H1 (cell line): ENCODE measurements at regions not wholly inside any gene's neighbourhood (a gene's known extent, or its start where the extent isn't known, plus 50 kb on each side); places are given as distances from the start of the nearest gene placed in this dataset.

Source experiments
- BCL11A ChIP-seq, 2 experiments: IDR thresholded peaks; one replicate each; pipeline ENCODE4 v1.6.1; 2011; ENCODE audit warnings: low read depth in 2 of 2, low read length in 2 of 2, mild to moderate bottlenecking in 2 of 2
- CTBP2 ChIP-seq: IDR thresholded peaks from 2 replicates; pipeline ENCODE4 v1.7.0; 2011; ENCODE audit warnings: borderline replicate concordance, mild to moderate bottlenecking, moderate library complexity, mixed read lengths, low read length; ENCODE audit not compliant: insufficient read depth, insufficient read length
- EP300 ChIP-seq, 2 experiments: IDR thresholded peaks; 1 replicate in 1 of 2; 2 replicates in 1 of 2; pipeline ENCODE4 v1.6.1; 2011 to 2012; ENCODE audit warnings: low read depth in 2 of 2, low read length in 2 of 2, mild to moderate bottlenecking in 2 of 2, borderline replicate concordance in 1 of 2, inconsistent platforms in 1 of 2, moderate library complexity in 1 of 2
- GABPA ChIP-seq: IDR thresholded peaks from 2 replicates; pipeline ENCODE4 v1.6.1; 2011; ENCODE audit warnings: mild to moderate bottlenecking, low read length, moderate library complexity, borderline replicate concordance; ENCODE audit not compliant: insufficient read depth
- SIN3A ChIP-seq, 2 experiments: IDR thresholded peaks in 1 of 2; conservative IDR thresholded peaks in 1 of 2; 2 replicates each; pipeline ENCODE4 v1.6.1; 2011 to 2012; ENCODE audit warnings: low read length in 2 of 2, improper control_type of control experiment in 1 of 2, low read depth in 1 of 2, mild to moderate bottlenecking in 1 of 2
- SP1 ChIP-seq: IDR thresholded peaks from 2 replicates; pipeline ENCODE4 v1.6.1; 2011; ENCODE audit warnings: low read depth, low read length
- SP2 ChIP-seq: IDR thresholded peaks from 2 replicates; pipeline ENCODE4 v1.6.1; 2012; ENCODE audit warnings: mild to moderate bottlenecking, low read length, inconsistent platforms
- TAF7 ChIP-seq: optimal IDR thresholded peaks from 2 replicates; pipeline ENCODE3; 2011; ENCODE audit warnings: low read depth, mild to moderate bottlenecking, inconsistent platforms, low read length, moderate library complexity, borderline replicate concordance
- TCF12 ChIP-seq: IDR thresholded peaks from 2 replicates; pipeline ENCODE4 v1.6.1; 2011; ENCODE audit warnings: low read depth, mild to moderate bottlenecking, low read length
- YY1 ChIP-seq: IDR thresholded peaks from 2 replicates; pipeline ENCODE4 v1.6.1; 2011; ENCODE audit warnings: low read depth, mild to moderate bottlenecking, low read length

- TF ChIP-seq YY1 (peak; percentile 48; the same call in 1 of the 2 replicates), GABPA (no peak), SP1 (0 out of 2 replicates have a peak, but pooled peaks have one; percentile 57), SIN3A (conservative IDR thresholded peaks at IDR 0.05 in 1 of 2, IDR thresholded peaks at IDR 0.05 in 1 of 2; ENCODE audit: low read depth in 1 of 2, low read length in 2 of 2) (no peak), SP2 (no peak), BCL11A (IDR thresholded peaks at IDR 0.05; ENCODE audit: low read depth in 2 of 2, low read length in 2 of 2) (peak in 1 of 2 experiments; percentile 1), EP300 (IDR thresholded peaks at IDR 0.05; ENCODE audit: borderline replicate concordance in 1 of 2, low read depth in 2 of 2, low read length in 2 of 2) (peak in 1 of 2 experiments; percentile 78; a peak in 1 of 3 replicates), TCF12 (peak; percentile 94; the same call in 1 of the 2 replicates), TAF7 (no peak), CTBP2 (no peak)
These were observed 191.4 kb downstream of the GBA3 start (continued) for GRCh38 chr4:22884157-22884556.
